RWPE2 (cell line): ENCODE measurements at regions not wholly inside any gene's neighbourhood (a gene's known extent, or its start where the extent isn't known, plus 50 kb on each side); places are given as distances from the start of the nearest gene placed in this dataset.

Experiments used
- ATAC-seq: fragments of 200-7000 bp; cut with Tn5 transposase; 3 replicates; pipeline ENCODE4 v1.9.1; 2021; ENCODE audit warnings: low read depth
- DNase-seq: peaks from one replicate; pipeline ENCODE4 v3.0.0-alpha.2; 2020; ENCODE audit warnings: low spot score
- H3K27ac ChIP-seq: fragments of 450-650 bp; 2 replicates; pipeline ENCODE4 v1.5.1; 2017; ENCODE audit warnings: mild to moderate bottlenecking; ENCODE audit not compliant: poor library complexity, severe bottlenecking
- H3K27me3 ChIP-seq: fragments of 250-450 bp; sonication (Bioruptor Pico); 2 replicates; pipeline ENCODE4 v1.5.1; 2021; ENCODE audit warnings: mild to moderate bottlenecking, moderate library complexity; ENCODE audit not compliant: insufficient read depth, poor library complexity, severe bottlenecking
- H3K36me3 ChIP-seq: fragments of 250-450 bp; sonication (Bioruptor Pico); 2 replicates; pipeline ENCODE4 v1.5.1; 2020; ENCODE audit warnings: low read depth, mild to moderate bottlenecking, moderate library complexity
- H3K4me1 ChIP-seq: fragments of 250-450 bp; sonication (Bioruptor Pico); 2 replicates; pipeline ENCODE4 v1.5.1; 2021; ENCODE audit warnings: mild to moderate bottlenecking, moderate library complexity; ENCODE audit not compliant: insufficient read depth, poor library complexity, severe bottlenecking
- H3K4me3 ChIP-seq: fragments of 250-450 bp; sonication (Bioruptor Pico); 2 replicates; pipeline ENCODE4 v1.5.1; 2021; ENCODE audit warnings: mild to moderate bottlenecking, moderate library complexity; ENCODE audit not compliant: severe bottlenecking
- H3K9me3 ChIP-seq: fragments of 250-450 bp; sonication (Bioruptor Pico); 2 replicates; pipeline ENCODE4 v1.5.1; 2021; ENCODE audit warnings: mild to moderate bottlenecking, moderate library complexity; ENCODE audit not compliant: severe bottlenecking
- TF ChIP-seq, protein P1 (sequence below): fragments of 450-650 bp; IDR thresholded peaks from one replicate; pipeline ENCODE4 v1.5.1; 2017; ENCODE audit warnings: mild to moderate bottlenecking, moderate library complexity; ENCODE audit not compliant: poor library complexity, severe bottlenecking

DNA sequence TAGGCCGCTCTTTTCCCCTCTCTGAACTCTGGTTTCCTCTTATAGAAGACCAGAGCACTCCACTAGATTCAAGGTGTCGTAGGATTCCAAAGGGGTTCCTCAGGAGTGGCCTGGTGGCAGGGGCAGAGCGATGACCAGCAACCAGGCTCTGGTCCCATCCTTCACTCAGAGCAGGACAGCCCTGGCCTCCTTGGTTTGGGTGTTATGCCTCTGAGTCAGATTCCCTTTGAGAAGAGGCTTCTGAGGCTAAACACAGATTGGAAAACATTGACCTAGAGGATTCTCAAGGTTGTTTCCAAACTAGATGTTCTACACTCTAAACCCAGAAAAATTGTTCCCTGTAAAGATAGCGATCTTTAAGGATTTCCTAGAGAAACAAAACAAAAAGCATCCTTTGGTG lies 49.8 kb upstream of the IKBKE start:
- H3K9me3 ChIP-seq = no peaks in the 10 kb centered on the region
- ATAC-seq = no peak
- TF ChIP-seq, protein P1, sequence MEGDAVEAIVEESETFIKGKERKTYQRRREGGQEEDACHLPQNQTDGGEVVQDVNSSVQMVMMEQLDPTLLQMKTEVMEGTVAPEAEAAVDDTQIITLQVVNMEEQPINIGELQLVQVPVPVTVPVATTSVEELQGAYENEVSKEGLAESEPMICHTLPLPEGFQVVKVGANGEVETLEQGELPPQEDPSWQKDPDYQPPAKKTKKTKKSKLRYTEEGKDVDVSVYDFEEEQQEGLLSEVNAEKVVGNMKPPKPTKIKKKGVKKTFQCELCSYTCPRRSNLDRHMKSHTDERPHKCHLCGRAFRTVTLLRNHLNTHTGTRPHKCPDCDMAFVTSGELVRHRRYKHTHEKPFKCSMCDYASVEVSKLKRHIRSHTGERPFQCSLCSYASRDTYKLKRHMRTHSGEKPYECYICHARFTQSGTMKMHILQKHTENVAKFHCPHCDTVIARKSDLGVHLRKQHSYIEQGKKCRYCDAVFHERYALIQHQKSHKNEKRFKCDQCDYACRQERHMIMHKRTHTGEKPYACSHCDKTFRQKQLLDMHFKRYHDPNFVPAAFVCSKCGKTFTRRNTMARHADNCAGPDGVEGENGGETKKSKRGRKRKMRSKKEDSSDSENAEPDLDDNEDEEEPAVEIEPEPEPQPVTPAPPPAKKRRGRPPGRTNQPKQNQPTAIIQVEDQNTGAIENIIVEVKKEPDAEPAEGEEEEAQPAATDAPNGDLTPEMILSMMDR = no peak
- H3K36me3 ChIP-seq = peaks cover 48% of the 10 kb centered on the region
- H3K27ac ChIP-seq = peak overlapping the region; percentile 41
- no peak overlapping the region for H3K4me3 ChIP-seq
- no peaks in the 10 kb centered on the region for H3K27me3 ChIP-seq
- no peak for DNase-seq
- peaks cover 14% of the 10 kb centered on the region for H3K4me1 ChIP-seq
